Tibial nerve (tissue), 4 donors: ENCODE measurements at regions not wholly inside any gene's neighbourhood (a gene's known extent, or its start where the extent isn't known, plus 50 kb on each side); places are given as distances from the start of the nearest gene placed in this dataset.

Experiments
- EP300 ChIP-seq, 2 donors: sonication (generic); formaldehyde crosslinking; IDR thresholded peaks; one replicate each; pipeline ENCODE4 v1.6.1; 2017; ENCODE audit warnings: antibody characterized with exemption in 2 of 2, mild to moderate bottlenecking in 1 of 2
- POLR2A ChIP-seq, 2 donors: fragments of 450-650 bp; IDR thresholded peaks; one replicate each; pipeline ENCODE4 v1.6.1; 2017; ENCODE audit warnings: antibody characterized with exemption in 2 of 2, mild to moderate bottlenecking in 2 of 2, moderate library complexity in 2 of 2
- TF ChIP-seq, protein P1 (sequence below), 5 experiments: fragments of 200-600 bp in 3 of 5; fragments of 450-650 bp in 2 of 5; sonication (generic) in 3 of 5; IDR thresholded peaks; one replicate each; pipeline ENCODE4 v1.5.1; 2016 to 2019; ENCODE audit warnings: antibody characterized with exemption in 5 of 5, mild to moderate bottlenecking in 3 of 5, moderate library complexity in 2 of 5

DNA sequence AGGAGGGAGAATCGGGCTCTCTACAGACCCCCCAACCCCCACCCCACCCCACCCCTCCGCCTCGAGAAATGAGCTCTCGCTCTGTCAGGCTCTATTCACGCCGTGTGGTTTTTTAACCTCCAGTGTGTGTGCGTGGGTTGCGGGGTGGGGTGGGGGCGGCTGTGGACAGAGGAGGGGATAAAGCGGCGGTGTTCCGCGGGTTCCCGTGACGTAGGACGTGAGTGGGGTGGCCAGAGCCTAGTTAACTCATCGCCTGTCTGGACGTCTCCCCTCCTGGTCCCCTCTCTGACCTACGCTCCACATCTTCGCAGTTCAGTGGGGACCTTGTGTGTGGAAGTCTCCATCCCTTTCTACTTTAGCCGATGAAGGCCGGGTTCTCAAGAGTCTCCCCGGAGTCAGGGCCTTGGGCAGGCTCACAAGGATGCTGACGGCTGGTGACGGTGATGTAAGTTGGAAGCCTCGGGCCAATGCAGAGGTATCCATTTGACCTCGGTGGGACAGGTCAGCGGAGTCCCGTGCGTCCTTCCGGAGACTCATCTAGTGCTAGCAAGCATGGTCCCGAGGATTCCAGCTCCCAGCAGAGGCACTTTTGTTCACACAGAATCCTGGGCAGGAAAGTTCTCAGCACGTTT is 1507.1 kb upstream of the DEFB115 start:
- TF ChIP-seq, protein P1, sequence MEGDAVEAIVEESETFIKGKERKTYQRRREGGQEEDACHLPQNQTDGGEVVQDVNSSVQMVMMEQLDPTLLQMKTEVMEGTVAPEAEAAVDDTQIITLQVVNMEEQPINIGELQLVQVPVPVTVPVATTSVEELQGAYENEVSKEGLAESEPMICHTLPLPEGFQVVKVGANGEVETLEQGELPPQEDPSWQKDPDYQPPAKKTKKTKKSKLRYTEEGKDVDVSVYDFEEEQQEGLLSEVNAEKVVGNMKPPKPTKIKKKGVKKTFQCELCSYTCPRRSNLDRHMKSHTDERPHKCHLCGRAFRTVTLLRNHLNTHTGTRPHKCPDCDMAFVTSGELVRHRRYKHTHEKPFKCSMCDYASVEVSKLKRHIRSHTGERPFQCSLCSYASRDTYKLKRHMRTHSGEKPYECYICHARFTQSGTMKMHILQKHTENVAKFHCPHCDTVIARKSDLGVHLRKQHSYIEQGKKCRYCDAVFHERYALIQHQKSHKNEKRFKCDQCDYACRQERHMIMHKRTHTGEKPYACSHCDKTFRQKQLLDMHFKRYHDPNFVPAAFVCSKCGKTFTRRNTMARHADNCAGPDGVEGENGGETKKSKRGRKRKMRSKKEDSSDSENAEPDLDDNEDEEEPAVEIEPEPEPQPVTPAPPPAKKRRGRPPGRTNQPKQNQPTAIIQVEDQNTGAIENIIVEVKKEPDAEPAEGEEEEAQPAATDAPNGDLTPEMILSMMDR (IDR thresholded peaks at IDR 0.05), result no peak
- TF ChIP-seq EP300 (IDR thresholded peaks at IDR 0.05) (no peak), POLR2A (IDR thresholded peaks at IDR 0.05) (no peak)
